ENCODE measurements at regions not wholly inside any gene's neighbourhood (a gene's known extent, or its start where the extent isn't known, plus 50 kb on each side); places are given as distances from the start of the nearest gene placed in this dataset.

GRCh38 chr21:25118648-25119047 is 488.6 kb downstream of the MRPL39 start:
- TF ChIP-seq, protein P1, sequence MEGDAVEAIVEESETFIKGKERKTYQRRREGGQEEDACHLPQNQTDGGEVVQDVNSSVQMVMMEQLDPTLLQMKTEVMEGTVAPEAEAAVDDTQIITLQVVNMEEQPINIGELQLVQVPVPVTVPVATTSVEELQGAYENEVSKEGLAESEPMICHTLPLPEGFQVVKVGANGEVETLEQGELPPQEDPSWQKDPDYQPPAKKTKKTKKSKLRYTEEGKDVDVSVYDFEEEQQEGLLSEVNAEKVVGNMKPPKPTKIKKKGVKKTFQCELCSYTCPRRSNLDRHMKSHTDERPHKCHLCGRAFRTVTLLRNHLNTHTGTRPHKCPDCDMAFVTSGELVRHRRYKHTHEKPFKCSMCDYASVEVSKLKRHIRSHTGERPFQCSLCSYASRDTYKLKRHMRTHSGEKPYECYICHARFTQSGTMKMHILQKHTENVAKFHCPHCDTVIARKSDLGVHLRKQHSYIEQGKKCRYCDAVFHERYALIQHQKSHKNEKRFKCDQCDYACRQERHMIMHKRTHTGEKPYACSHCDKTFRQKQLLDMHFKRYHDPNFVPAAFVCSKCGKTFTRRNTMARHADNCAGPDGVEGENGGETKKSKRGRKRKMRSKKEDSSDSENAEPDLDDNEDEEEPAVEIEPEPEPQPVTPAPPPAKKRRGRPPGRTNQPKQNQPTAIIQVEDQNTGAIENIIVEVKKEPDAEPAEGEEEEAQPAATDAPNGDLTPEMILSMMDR (IDR thresholded peaks at IDR 0.05), result no peak
- TF ChIP-seq POLR2A (IDR thresholded peaks at IDR 0.05), result no peak

All from lower leg skin (tissue), 3 donors.